HG03558 (cell line): ENCODE measurements at regions not wholly inside any gene's neighbourhood (a gene's known extent, or its start where the extent isn't known, plus 50 kb on each side); places are given as distances from the start of the nearest gene placed in this dataset.

Source experiments
- ATAC-seq: cut with Tn5 transposase; IDR thresholded peaks from one replicate; pipeline ENCODE4 v1.9.1; 2021; ENCODE audit warnings: moderate number of reproducible peaks; ENCODE audit not compliant: unreplicated experiment; ENCODE audit errors: extremely low read depth

DNA sequence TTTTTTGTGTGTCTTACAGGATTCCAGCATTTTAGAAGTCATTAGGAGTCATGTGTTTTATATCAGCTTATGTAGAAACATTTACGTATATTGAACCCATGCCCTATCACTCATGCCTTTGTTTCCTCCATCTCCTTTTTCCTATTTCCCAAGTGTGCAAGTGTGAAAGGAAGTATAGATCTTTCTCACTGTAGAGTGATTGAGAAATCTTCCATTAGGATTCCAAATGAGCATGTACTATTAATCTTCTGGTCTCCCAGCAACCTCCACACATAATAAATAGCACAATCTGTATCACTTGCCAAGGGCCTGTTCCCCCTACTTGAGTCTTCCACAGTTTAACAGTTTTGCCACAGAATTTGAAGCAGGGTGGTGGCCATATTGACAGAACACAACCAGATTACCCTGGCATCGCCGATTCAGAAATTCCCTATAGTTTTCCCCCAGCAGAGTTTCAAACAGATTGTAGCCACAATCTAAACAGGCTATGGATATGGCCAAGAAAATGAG lies 1052.8 kb downstream of the TTLL7 start:
- no peak for ATAC-seq

DNA sequence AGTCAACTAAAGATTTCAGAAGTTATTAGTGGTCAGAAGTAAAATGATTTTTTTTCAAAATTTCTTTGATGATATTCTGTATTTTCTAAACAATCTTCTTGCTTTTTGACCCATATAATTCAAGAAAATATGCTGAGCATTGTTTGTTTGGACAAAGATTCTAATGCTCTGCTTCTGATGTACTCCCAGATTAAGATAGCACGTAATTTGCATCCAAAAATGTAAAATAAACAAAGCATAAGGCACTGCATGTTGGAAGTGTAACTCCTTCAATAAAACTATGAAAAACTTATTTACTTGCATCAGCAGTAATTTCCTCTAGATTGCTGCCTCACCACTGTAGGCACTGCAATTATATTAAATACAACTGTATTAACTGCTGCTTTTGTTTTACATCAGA lies 1054.1 kb downstream of the TTLL7 start:
- no peak for ATAC-seq

GRCh38 chr1:82934074-82934473 lies 1064.9 kb downstream of the TTLL7 start:
- no peak for ATAC-seq

DNA sequence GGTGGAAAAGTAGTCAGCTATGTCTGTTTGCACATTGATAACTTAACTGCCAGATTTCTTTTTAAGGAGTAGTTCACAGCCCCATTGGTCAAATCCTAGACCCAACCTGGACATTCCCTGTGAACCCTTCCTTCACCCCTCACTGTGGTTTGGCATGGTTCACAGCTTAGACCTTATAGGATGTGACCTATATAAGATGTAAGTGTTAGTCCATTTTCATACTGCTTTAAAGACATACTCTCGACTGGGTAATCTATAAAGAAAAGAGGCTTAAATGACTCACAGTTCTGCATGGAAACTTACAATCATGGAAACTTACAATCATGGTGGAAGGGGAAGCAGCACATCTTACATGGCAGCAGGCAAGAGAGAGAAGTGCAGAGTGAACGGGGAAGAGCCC lies 1066.2 kb downstream of the TTLL7 start:
- ATAC-seq: no peak

- ATAC-seq: no peak
Observed at GRCh38 chr1:82932207-82932606, 1066.7 kb downstream of the TTLL7 start.

- ATAC-seq: no peak
Observed at GRCh38 chr1:82931006-82931405, 1067.9 kb downstream of the TTLL7 start.

- no peak for ATAC-seq
Observed at GRCh38 chr1:82927753-82928152, 1071.2 kb downstream of the TTLL7 start.

GRCh38 chr1:82924666-82925065 lies 1074.3 kb downstream of the TTLL7 start:
- ATAC-seq: no peak

DNA sequence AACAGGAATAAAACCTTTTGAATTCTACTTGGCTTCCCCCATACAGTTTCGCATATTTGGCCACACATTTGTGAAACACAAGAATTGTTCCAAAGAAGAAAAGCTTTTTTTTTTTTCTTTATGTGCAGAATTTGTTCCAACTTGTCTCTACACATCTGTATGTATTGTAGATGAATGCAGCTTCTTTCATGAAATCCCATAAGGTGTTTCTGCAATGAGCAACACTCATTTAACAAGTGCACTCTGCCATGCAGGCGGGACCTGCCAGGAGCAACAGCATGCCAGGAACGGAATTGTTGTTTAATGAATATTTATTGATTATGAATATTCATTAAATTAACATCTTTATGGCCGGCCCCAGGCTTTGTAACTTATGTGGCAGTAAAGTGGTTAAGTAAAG lies 1075.0 kb downstream of the TTLL7 start:
- ATAC-seq: no peak

DNA sequence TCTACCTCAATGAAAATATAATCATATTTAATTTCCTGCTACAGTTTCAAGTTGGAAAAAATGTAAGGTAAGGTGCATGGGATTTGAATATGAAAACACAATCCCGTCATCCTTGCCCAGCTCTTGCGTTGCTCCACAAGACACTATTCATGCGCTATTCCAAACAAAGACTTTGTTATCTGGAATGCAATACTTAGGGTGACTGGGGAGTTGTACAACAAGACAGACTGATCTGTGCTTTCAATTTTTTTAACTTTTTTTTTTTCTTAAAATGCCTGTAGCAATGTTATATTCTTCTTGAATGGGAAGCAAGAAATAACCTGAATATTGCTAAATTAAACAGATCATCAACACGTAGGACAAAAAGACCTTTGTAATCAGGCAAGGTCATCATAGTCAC lies 1077.2 kb downstream of the TTLL7 start:
- no peak for ATAC-seq

- no peak for ATAC-seq
Observed at GRCh38 chr1:82920418-82921248, 1078.3 kb downstream of the TTLL7 start.

DNA sequence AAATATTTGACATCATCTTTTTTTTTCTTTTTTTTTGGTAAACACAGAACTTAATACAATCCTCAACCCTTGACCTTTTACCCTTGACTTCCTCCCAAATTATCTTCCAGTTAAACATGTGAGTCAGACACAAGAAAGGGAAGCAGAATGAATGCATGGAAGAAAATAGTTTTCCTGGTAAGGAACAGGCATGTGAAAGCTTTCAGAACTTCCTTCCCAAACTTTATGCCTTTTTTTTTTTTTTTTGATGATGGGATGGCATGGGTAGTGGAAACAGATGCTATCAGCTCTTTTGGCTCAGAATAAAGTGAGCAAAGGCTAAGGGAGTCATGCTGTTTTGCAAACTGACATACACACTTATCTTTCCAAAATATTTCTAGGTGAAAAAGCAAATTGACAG lies 1079.1 kb downstream of the TTLL7 start:
- ATAC-seq: no peak

DNA sequence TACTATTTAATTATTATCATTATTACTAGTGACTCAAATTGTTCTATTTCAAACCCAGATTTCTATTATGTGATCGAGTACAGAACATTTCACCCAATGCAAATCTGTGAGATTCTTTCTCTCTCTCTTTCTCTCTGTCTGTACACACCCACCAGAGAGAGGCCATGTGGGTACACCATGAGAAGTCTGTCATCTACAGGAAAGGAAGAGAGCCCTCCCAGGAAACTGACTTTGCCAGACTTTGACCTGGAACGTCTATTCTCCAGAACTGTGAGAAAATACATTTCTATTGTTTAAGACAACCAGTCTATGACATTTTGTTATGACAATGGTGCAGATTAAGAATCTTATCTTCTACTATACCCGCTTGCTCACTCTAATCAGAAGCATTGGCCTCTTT lies 1091.6 kb downstream of the TTLL7 start:
- ATAC-seq: no peak

DNA sequence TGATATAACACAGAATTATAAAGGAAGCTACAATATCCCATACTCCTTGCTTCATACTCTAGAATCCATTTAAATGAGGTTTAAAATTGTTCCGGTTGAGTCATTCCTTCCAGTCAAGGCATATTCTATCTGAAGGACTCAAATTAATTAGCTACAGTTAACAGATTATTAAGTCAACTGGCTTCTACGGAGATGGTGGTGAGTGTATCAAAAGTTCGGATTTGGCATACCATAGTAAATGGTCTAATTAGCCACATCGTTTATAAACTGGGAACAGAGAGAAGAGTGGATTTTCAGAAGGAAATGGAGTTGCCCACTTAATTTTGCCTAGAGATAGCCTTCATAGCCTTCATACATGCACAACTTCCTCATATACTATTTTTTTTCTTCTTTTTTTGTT lies 1095.3 kb downstream of the TTLL7 start:
- no peak for ATAC-seq

DNA sequence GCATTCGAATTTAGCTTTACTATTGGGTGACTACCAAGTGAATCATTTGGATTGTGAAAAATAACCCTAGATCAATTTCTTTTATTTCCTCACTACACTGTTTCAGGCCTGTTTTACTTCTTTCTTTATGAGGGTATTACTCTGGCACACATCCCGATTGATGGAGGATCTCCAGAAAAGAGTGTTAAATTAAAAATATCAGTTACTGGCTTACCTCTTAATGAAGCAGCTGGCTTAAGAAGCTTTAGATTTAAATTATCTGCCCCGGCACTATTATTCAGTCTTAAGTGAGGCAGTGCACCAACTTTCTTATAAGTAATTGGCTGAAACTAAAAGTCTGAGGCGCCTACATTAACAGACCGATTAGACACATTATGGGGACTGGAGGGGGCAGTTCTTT lies 1097.4 kb downstream of the TTLL7 start:
- ATAC-seq: no peak

- no peak for ATAC-seq
Observed at GRCh38 chr1:82901118-82901517, 1097.8 kb downstream of the TTLL7 start.

DNA sequence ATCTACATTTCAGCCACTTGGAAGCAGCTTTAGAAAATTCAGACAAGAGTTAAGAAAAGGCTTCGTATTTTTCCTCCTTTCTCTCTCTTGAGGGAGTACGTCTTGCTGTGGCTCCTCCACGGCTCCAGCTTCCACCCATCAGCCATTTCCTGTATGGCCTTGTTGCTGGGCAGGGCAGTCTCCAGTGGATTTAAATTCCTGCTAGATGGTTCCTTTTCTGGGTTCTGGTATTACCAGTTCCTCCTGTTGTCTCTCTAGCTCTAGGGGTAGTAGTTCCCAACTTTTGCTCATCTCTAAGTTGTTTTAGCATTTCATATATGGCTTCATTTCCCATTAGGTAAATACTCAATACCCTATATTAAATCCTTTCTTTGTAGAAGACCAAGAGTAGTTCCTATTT lies 1098.3 kb downstream of the ADGRL2 start:
- no peak for ATAC-seq

GRCh38 chr1:82897549-82897948 lies 1096.8 kb downstream of the ADGRL2 start:
- no peak for ATAC-seq

DNA sequence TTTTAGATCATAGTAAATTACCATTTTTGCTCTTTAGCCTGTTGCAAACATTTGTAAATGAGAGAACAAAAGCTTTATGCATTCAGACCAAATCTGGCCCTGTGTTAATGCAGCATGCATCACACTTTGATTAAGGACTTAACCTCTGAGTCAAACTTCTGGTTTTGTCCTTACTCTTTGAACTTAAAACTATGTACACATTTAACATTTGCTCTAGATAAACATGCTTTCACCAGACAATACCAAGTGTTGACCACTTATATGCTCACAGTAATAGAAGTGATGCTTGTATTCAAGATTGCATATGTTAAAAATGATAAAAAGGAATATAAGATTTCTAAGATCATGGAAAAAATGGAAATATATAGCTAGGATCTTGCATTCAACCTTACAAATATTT lies 1095.3 kb downstream of the ADGRL2 start:
- ATAC-seq: no peak

DNA sequence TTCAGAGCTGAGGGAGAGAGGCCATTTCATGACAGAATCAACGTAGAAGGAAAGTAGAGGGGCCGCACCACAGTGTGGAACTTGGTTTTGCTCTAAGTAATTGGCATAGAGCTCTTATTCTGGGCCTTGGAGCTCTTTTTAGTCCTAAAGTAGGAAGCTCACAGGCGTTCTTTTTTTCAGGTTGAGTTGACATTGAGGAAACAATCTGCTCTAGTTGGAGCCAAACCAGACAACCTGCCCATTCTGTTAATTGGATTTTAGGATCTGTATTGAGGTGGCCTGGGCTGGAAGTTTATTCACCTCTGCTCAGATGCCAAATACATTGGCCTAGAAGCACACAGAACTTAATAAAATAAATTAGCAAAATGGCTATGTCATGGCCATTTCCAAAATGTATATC lies 1093.9 kb downstream of the ADGRL2 start:
- ATAC-seq: no peak

- ATAC-seq: no peak
Observed at GRCh38 chr1:82893712-82894470, 1093.2 kb downstream of the ADGRL2 start.

DNA sequence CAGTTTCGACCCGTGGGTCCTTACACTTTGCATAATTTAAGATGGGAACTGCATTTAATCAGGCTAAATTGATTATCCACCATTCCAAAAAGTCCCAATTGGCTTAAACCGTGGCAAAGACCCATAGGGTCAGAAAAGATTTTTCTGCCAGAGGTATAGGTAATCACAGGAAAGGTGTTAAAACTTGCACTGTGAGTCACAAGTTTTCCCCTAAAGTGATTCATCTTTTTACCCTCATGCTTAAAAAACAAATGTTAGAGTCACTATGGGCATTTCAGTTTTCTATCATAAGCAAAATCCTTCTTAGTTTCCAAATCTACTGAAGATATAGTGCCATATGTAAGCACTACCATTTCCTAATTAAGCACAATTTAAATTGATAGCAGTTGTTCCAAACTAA lies 1079.8 kb downstream of the ADGRL2 start:
- no peak for ATAC-seq
